Keratinocyte (primary cell): ENCODE measurements at regions not wholly inside any gene's neighbourhood (a gene's known extent, or its start where the extent isn't known, plus 50 kb on each side); places are given as distances from the start of the nearest gene placed in this dataset.

Experiments
- DNase-seq: peaks from one replicate; pipeline ENCODE4 v3.0.0-alpha.2; 2011; ENCODE audit warnings: low read depth, missing footprints, low spot score
- FAIRE-seq: peaks from 2 replicates; lab custom pipeline; 2011; peaks lifted over from hg19 to GRCh38; lab: Jason Lieb, UNC
- H2AFZ ChIP-seq: 2 replicates; pipeline ENCODE4 v1.6.0; 2012; ENCODE audit warnings: low read length, control low read depth, inconsistent platforms; ENCODE audit not compliant: control insufficient read depth
- H3K27ac ChIP-seq: 2 replicates; pipeline ENCODE4 v1.5.1; 2011; ENCODE audit warnings: low read length; ENCODE audit not compliant: control insufficient read depth, insufficient read depth
- H3K27me3 ChIP-seq: 3 replicates; pipeline ENCODE4 v1.6.0; 2011; ENCODE audit warnings: low read length; ENCODE audit not compliant: control insufficient read depth, insufficient read depth; ENCODE audit errors: extremely low read depth
- H3K36me3 ChIP-seq, 2 experiments: 2 replicates in 1 of 2; 3 replicates in 1 of 2; pipeline ENCODE4 v1.5.1; 2011; ENCODE audit warnings: low read length in 2 of 2, mild to moderate bottlenecking in 1 of 2; ENCODE audit not compliant: control insufficient read depth in 2 of 2, insufficient read depth in 2 of 2; ENCODE audit errors: extremely low read depth in 1 of 2
- H3K4me1 ChIP-seq: 3 replicates; pipeline ENCODE4 v1.5.1; 2011; ENCODE audit warnings: low read length; ENCODE audit not compliant: control insufficient read depth, insufficient read depth; ENCODE audit errors: extremely low read depth
- H3K4me2 ChIP-seq: 3 replicates; pipeline ENCODE4 v1.6.0; 2011; ENCODE audit warnings: low read depth, low read length; ENCODE audit not compliant: control insufficient read depth, insufficient read depth; ENCODE audit errors: extremely low read depth
- H3K4me3 ChIP-seq, 3 experiments: fragments of 200-600 bp in 1 of 3; sonication (generic) in 1 of 3; 2 replicates in 2 of 3; 3 replicates in 1 of 3; pipeline ENCODE4 v1.5.1; 2011 to 2016; ENCODE audit warnings: low read length in 3 of 3, mild to moderate bottlenecking in 3 of 3, control low read depth in 2 of 3, inconsistent platforms in 1 of 3, low read depth in 1 of 3, mixed read lengths in 1 of 3, mixed run types in 1 of 3, moderate library complexity in 1 of 3; ENCODE audit not compliant: control insufficient read depth in 2 of 3, insufficient read depth in 2 of 3; ENCODE audit errors: extremely low read depth in 1 of 3
- H3K79me2 ChIP-seq: 2 replicates; pipeline ENCODE4 v1.6.0; 2012; ENCODE audit warnings: low read length; ENCODE audit not compliant: control insufficient read depth, insufficient read depth
- H3K9ac ChIP-seq: 3 replicates; pipeline ENCODE4 v1.6.0; 2011; ENCODE audit warnings: low read length; ENCODE audit not compliant: control insufficient read depth, insufficient read depth; ENCODE audit errors: extremely low read depth
- H3K9me1 ChIP-seq: 3 replicates; pipeline ENCODE4 v1.6.0; 2011; ENCODE audit warnings: low read length; ENCODE audit not compliant: control insufficient read depth, insufficient read depth; ENCODE audit errors: extremely low read depth
- H3K9me3 ChIP-seq: 2 replicates; pipeline ENCODE4 v1.5.1; 2012; ENCODE audit warnings: low read depth, low read length; ENCODE audit not compliant: control insufficient read depth
- H4K20me1 ChIP-seq: 3 replicates; pipeline ENCODE4 v1.6.0; 2011; ENCODE audit warnings: low read length; ENCODE audit not compliant: control insufficient read depth, insufficient read depth; ENCODE audit errors: extremely low read depth
- EZH2 ChIP-seq: IDR thresholded peaks from one replicate; pipeline ENCODE4 v1.6.1; 2012; ENCODE audit warnings: inconsistent platforms, mild to moderate bottlenecking, low read length, moderate library complexity
- dilution Hi-C: fragments of 300-500 bp; cut with MboI; formaldehyde crosslinking; loops from one replicate; pipeline ENCODE4 v1.7.0; 2020; ENCODE audit warnings: low sequenced_read_pairs; ENCODE audit not compliant: extremely low pct_ligation_motif_present
- TF ChIP-seq, protein P1 (sequence below), 3 experiments: IDR thresholded peaks in 1 of 3; conservative IDR thresholded peaks in 1 of 3; optimal IDR thresholded peaks in 1 of 3; 2 replicates in 2 of 3; 3 replicates in 1 of 3; pipeline versions ENCODE3 to v1.5.1; 2011; ENCODE audit warnings: low read length in 3 of 3, mild to moderate bottlenecking in 3 of 3, moderate library complexity in 2 of 3, control low read depth in 1 of 3, inconsistent platforms in 1 of 3; ENCODE audit not compliant: insufficient read depth in 2 of 3; ENCODE audit errors: extremely low read depth in 1 of 3

DNA sequence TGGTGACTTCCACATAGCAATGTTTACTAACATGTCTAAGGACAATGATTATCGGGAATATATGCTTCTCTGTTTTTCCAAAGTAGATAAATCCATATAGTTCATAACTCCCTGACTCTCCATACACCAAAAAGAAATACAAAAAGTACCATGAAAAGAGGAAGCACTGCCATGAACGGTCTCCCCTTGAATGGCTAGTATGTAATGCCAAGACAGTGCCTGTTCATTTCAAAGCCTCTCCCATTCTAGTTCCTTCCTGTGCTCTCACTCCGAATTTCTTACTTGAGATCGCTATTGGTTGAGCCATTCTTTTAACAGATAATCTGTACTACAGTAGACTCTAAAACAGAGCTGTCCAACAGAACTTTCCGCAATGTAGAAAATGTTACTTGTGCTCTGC is 54.8 kb upstream of the EDN1 start:
- Histone ChIP-seq H3K4me2 (no peak overlapping the region), H3K4me3 (no peak overlapping the region), H3K36me3 (no peaks in the 10 kb centered on the region), H3K9ac (no peak overlapping the region), H2AFZ (no peak overlapping the region), H3K9me1 (no peaks in the 10 kb centered on the region), H3K27ac (no peak overlapping the region), H3K79me2 (no peaks in the 10 kb centered on the region), H3K4me1 (peaks cover 10% of the 10 kb centered on the region), H3K9me3 (no peaks in the 10 kb centered on the region), H3K27me3 (no peaks in the 10 kb centered on the region), H4K20me1 (no peaks in the 10 kb centered on the region)
- dilution Hi-C loops, result no loop called here
- DNase-seq (no peak), FAIRE-seq (no peak)
- TF ChIP-seq, protein P1, sequence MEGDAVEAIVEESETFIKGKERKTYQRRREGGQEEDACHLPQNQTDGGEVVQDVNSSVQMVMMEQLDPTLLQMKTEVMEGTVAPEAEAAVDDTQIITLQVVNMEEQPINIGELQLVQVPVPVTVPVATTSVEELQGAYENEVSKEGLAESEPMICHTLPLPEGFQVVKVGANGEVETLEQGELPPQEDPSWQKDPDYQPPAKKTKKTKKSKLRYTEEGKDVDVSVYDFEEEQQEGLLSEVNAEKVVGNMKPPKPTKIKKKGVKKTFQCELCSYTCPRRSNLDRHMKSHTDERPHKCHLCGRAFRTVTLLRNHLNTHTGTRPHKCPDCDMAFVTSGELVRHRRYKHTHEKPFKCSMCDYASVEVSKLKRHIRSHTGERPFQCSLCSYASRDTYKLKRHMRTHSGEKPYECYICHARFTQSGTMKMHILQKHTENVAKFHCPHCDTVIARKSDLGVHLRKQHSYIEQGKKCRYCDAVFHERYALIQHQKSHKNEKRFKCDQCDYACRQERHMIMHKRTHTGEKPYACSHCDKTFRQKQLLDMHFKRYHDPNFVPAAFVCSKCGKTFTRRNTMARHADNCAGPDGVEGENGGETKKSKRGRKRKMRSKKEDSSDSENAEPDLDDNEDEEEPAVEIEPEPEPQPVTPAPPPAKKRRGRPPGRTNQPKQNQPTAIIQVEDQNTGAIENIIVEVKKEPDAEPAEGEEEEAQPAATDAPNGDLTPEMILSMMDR (optimal IDR thresholded peaks at IDR 0.05 in 1 of 3, IDR thresholded peaks at IDR 0.05 in 1 of 3, conservative IDR thresholded peaks at IDR 0.05 in 1 of 3; ENCODE audit: extremely low read depth in 1 of 3, insufficient read depth in 2 of 3, low read length in 3 of 3), result no peak
- no peak for TF ChIP-seq EZH2

- dilution Hi-C loops, result no loop called here
- Histone ChIP-seq H4K20me1 (no peaks in the 10 kb centered on the region), H3K36me3 (no peaks in the 10 kb centered on the region), H3K79me2 (no peaks in the 10 kb centered on the region), H3K4me3 (no peak overlapping the region), H2AFZ (no peak overlapping the region), H3K9me3 (no peaks in the 10 kb centered on the region), H3K27ac (no peak overlapping the region), H3K4me2 (no peak overlapping the region), H3K4me1 (peaks cover 15% of the 10 kb centered on the region), H3K9me1 (no peaks in the 10 kb centered on the region), H3K27me3 (no peaks in the 10 kb centered on the region), H3K9ac (no peak overlapping the region)
- FAIRE-seq (peak; percentile 41), DNase-seq (no peak)
- no peak for TF ChIP-seq EZH2
- TF ChIP-seq, protein P1 (optimal IDR thresholded peaks at IDR 0.05 in 1 of 3, IDR thresholded peaks at IDR 0.05 in 1 of 3, conservative IDR thresholded peaks at IDR 0.05 in 1 of 3; ENCODE audit: extremely low read depth in 1 of 3, insufficient read depth in 2 of 3, low read length in 3 of 3), result no peak
Measured at GRCh38 chr6:12238219-12238618, 51.9 kb upstream of the EDN1 start.
